Trophoblast cell (in vitro differentiated cells and primary cell): ENCODE measurements at regions not wholly inside any gene's neighbourhood (a gene's known extent, or its start where the extent isn't known, plus 50 kb on each side); places are given as distances from the start of the nearest gene placed in this dataset.

Source experiments
- DNase-seq, 2 donors: peaks; one replicate each; pipeline ENCODE4 v3.0.0-alpha.2; 2016
- H2AFZ ChIP-seq: 2 replicates; pipeline ENCODE4 v1.6.1; 2013; ENCODE audit warnings: low read length, moderate library complexity, mild to moderate bottlenecking; ENCODE audit not compliant: insufficient read depth, poor library complexity
- H2AK5ac ChIP-seq: 2 replicates; pipeline ENCODE4 v1.6.1; 2013; ENCODE audit warnings: mild to moderate bottlenecking, low read length
- H2BK120ac ChIP-seq: 2 replicates; pipeline ENCODE4 v1.6.1; 2013; ENCODE audit warnings: low read length, mild to moderate bottlenecking, moderate library complexity; ENCODE audit not compliant: insufficient read depth, poor library complexity
- H2BK12ac ChIP-seq: 2 replicates; pipeline ENCODE4 v1.6.1; 2013; ENCODE audit warnings: mild to moderate bottlenecking, low read length, moderate library complexity
- H2BK5ac ChIP-seq: 2 replicates; pipeline ENCODE4 v1.6.1; 2013; ENCODE audit warnings: low read length, low read depth, moderate library complexity, mild to moderate bottlenecking; ENCODE audit not compliant: poor library complexity
- H3K14ac ChIP-seq: 2 replicates; pipeline ENCODE4 v1.6.1; 2013; ENCODE audit warnings: mild to moderate bottlenecking, low read length
- H3K18ac ChIP-seq: 2 replicates; pipeline ENCODE4 v1.6.1; 2013; ENCODE audit warnings: mild to moderate bottlenecking, low read length
- H3K23ac ChIP-seq: 2 replicates; pipeline ENCODE4 v1.6.1; 2013; ENCODE audit warnings: low read length
- H3K27ac ChIP-seq: 2 replicates; pipeline ENCODE4 v1.5.1; 2013; ENCODE audit warnings: low read depth, mild to moderate bottlenecking, inconsistent platforms, low read length, moderate library complexity
- H3K27me3 ChIP-seq: 2 replicates; pipeline ENCODE4 v1.6.1; 2013; ENCODE audit warnings: inconsistent platforms, mild to moderate bottlenecking, low read length, moderate library complexity; ENCODE audit not compliant: insufficient read depth
- H3K36me3 ChIP-seq, 2 experiments: 1 replicate in 1 of 2; 2 replicates in 1 of 2; pipeline ENCODE4 v1.6.1; 2013; ENCODE audit warnings: low read length in 2 of 2, mild to moderate bottlenecking in 2 of 2, moderate library complexity in 1 of 2; ENCODE audit not compliant: insufficient read depth in 2 of 2, control insufficient read depth in 1 of 2
- H3K4ac ChIP-seq: 2 replicates; pipeline ENCODE4 v1.6.1; 2013; ENCODE audit warnings: low read depth, mild to moderate bottlenecking, low read length, moderate library complexity
- H3K4me1 ChIP-seq, 2 experiments: 1 replicate in 1 of 2; 2 replicates in 1 of 2; pipeline ENCODE4 v1.6.1; 2013; ENCODE audit warnings: low read length in 2 of 2, mild to moderate bottlenecking in 2 of 2, moderate library complexity in 1 of 2; ENCODE audit not compliant: insufficient read depth in 2 of 2, control insufficient read depth in 1 of 2
- H3K4me2 ChIP-seq: 2 replicates; pipeline ENCODE4 v1.6.1; 2013; ENCODE audit warnings: inconsistent platforms, mild to moderate bottlenecking, low read length, moderate library complexity
- H3K4me3 ChIP-seq: 2 replicates; pipeline ENCODE4 v1.5.1; 2013; ENCODE audit warnings: mild to moderate bottlenecking, low read depth, low read length, inconsistent platforms
- H3K79me1 ChIP-seq: one replicate; pipeline ENCODE4 v1.6.1; 2013; ENCODE audit warnings: low read length
- H3K79me2 ChIP-seq: 2 replicates; pipeline ENCODE4 v1.6.1; 2013; ENCODE audit warnings: low read length, mild to moderate bottlenecking; ENCODE audit not compliant: control insufficient read depth, insufficient read depth, poor library complexity
- H3K9ac ChIP-seq: 2 replicates; pipeline ENCODE4 v1.6.1; 2013; ENCODE audit warnings: mild to moderate bottlenecking, low read length
- H3K9me3 ChIP-seq: 2 replicates; pipeline ENCODE4 v1.6.1; 2013; ENCODE audit warnings: low read depth, mild to moderate bottlenecking, control low read depth, inconsistent platforms, low read length; ENCODE audit not compliant: insufficient read depth
- H4K12ac ChIP-seq: 2 replicates; pipeline ENCODE4 v1.6.1; 2013; ENCODE audit warnings: low read depth, mild to moderate bottlenecking, low read length, moderate library complexity
- H4K8ac ChIP-seq: 2 replicates; pipeline ENCODE4 v1.6.1; 2013; ENCODE audit warnings: low read depth, mild to moderate bottlenecking, low read length, moderate library complexity
- H4K91ac ChIP-seq: one replicate; pipeline ENCODE4 v1.6.1; 2013; ENCODE audit warnings: low read depth, mild to moderate bottlenecking, low read length, moderate library complexity
- WGBS: extraction: QIAGEN DNeasy Blood & Tissue Kit; methylation state at CpG from one replicate; pipeline ENCODE4 v1.1.7; 2013; ENCODE audit warnings: missing lambda C conversion rate; ENCODE audit not compliant: insufficient read length, insufficient coverage; ENCODE audit errors: extremely low coverage; 5-methylcytosine and 5-hydroxymethylcytosine counted together

GRCh38 chr4:156569535-156569934 lies 402.1 kb downstream of the PDGFC start:
- no peaks in the 10 kb centered on the region for H3K27me3 ChIP-seq
- no peak overlapping the region for H3K4me2 ChIP-seq
- H2BK12ac ChIP-seq = no peak overlapping the region
- no CpG with 5 or more reads among the region's 2 CpGs for WGBS
- no peaks in the 10 kb centered on the region for H3K9me3 ChIP-seq
- H3K4me1 ChIP-seq = no peaks in the 10 kb centered on the region
- H2AK5ac ChIP-seq = no peak overlapping the region
- DNase-seq = no peak
- no peaks in the 10 kb centered on the region for H3K79me2 ChIP-seq
- no peak overlapping the region for H4K12ac ChIP-seq
- no peak overlapping the region for H3K4ac ChIP-seq
- no peak overlapping the region for H2AFZ ChIP-seq
- no peak overlapping the region for H4K91ac ChIP-seq
- no peak overlapping the region for H3K14ac ChIP-seq
- H3K4me3 ChIP-seq = no peak overlapping the region
- no peak overlapping the region for H2BK120ac ChIP-seq
- H3K79me1 ChIP-seq = no peaks in the 10 kb centered on the region
- no peak overlapping the region for H3K9ac ChIP-seq
- H3K18ac ChIP-seq = no peak overlapping the region
- no peak overlapping the region for H2BK5ac ChIP-seq
- no peak overlapping the region for H3K23ac ChIP-seq
- no peaks in the 10 kb centered on the region for H3K36me3 ChIP-seq
- H4K8ac ChIP-seq = no peak overlapping the region
- no peak overlapping the region for H3K27ac ChIP-seq

- Histone ChIP-seq H3K27me3 (no peaks in the 10 kb centered on the region), H3K9me3 (no peaks in the 10 kb centered on the region), H3K14ac (no peak overlapping the region), H3K79me2 (no peaks in the 10 kb centered on the region), H3K4me2 (no peak overlapping the region), H2BK5ac (no peak overlapping the region), H2BK120ac (no peak overlapping the region), H2BK12ac (no peak overlapping the region), H4K8ac (no peak overlapping the region), H3K4me3 (no peak overlapping the region), H3K23ac (no peak overlapping the region), H3K36me3 (no peaks in the 10 kb centered on the region), H3K4ac (no peak overlapping the region), H2AFZ (no peak overlapping the region), H2AK5ac (no peak overlapping the region), H4K91ac (no peak overlapping the region), H3K4me1 (no peaks in the 10 kb centered on the region), H3K9ac (no peak overlapping the region), H3K18ac (no peak overlapping the region), H4K12ac (no peak overlapping the region), H3K79me1 (no peaks in the 10 kb centered on the region), H3K27ac (no peak overlapping the region)
- no CpG with 5 or more reads among the region's 2 CpGs for WGBS
- no peak for DNase-seq
Measured at GRCh38 chr4:156568484-156568883, 403.1 kb downstream of the PDGFC start.

GRCh38 chr4:156568041-156568440 lies 403.6 kb downstream of the PDGFC start:
- Histone ChIP-seq H2AK5ac (no peak overlapping the region), H2BK120ac (no peak overlapping the region), H4K8ac (no peak overlapping the region), H3K14ac (no peak overlapping the region), H3K23ac (no peak overlapping the region), H2BK5ac (no peak overlapping the region), H4K12ac (no peak overlapping the region), H3K36me3 (no peaks in the 10 kb centered on the region), H4K91ac (no peak overlapping the region), H2AFZ (no peak overlapping the region), H2BK12ac (no peak overlapping the region), H3K4me1 (no peaks in the 10 kb centered on the region), H3K18ac (no peak overlapping the region), H3K27ac (no peak overlapping the region), H3K9me3 (no peaks in the 10 kb centered on the region), H3K9ac (no peak overlapping the region), H3K79me2 (no peaks in the 10 kb centered on the region), H3K27me3 (no peaks in the 10 kb centered on the region), H3K4ac (no peak overlapping the region), H3K4me3 (no peak overlapping the region), H3K79me1 (no peaks in the 10 kb centered on the region), H3K4me2 (no peak overlapping the region)
- no CpG with 5 or more reads among the region's 4 CpGs for WGBS
- DNase-seq = peak; percentile 7 to 60

- Histone ChIP-seq H3K27ac (no peak overlapping the region), H3K4ac (no peak overlapping the region), H3K9ac (no peak overlapping the region), H3K4me2 (no peak overlapping the region), H4K91ac (no peak overlapping the region), H2BK120ac (no peak overlapping the region), H2AK5ac (no peak overlapping the region), H3K27me3 (no peaks in the 10 kb centered on the region), H4K8ac (no peak overlapping the region), H2AFZ (no peak overlapping the region), H3K4me1 (no peaks in the 10 kb centered on the region), H2BK5ac (no peak overlapping the region), H3K36me3 (no peaks in the 10 kb centered on the region), H3K4me3 (no peak overlapping the region), H3K9me3 (peaks cover 2% of the 10 kb centered on the region), H3K14ac (no peak overlapping the region), H3K79me2 (no peaks in the 10 kb centered on the region), H4K12ac (no peak overlapping the region), H3K18ac (no peak overlapping the region), H3K23ac (no peak overlapping the region), H3K79me1 (no peaks in the 10 kb centered on the region), H2BK12ac (no peak overlapping the region)
- no peak for DNase-seq
- WGBS = no CpG with 5 or more reads among the region's 2 CpGs
Measured at GRCh38 chr4:156560701-156561100, 410.9 kb downstream of the PDGFC start.
